CD14-positive monocyte (primary cell): ENCODE measurements at regions not wholly inside any gene's neighbourhood (a gene's known extent, or its start where the extent isn't known, plus 50 kb on each side); places are given as distances from the start of the nearest gene placed in this dataset.

Experiments used
- DNase-seq, 3 donors: peaks; one replicate each; pipeline ENCODE4 v3.0.0-alpha.2; 2011 to 2022
- H2AFZ ChIP-seq: 2 replicates; pipeline ENCODE4 v1.6.0; 2012; ENCODE audit warnings: mild to moderate bottlenecking, low read depth, low read length, inconsistent platforms; ENCODE audit not compliant: insufficient read depth, poor library complexity, severe bottlenecking
- H3K27ac ChIP-seq, 2 donors: 1 replicate in 1 of 2; 2 replicates in 1 of 2; pipeline ENCODE4 v1.5.1; 2012 to 2013; ENCODE audit warnings: low read length in 2 of 2, control low read depth in 1 of 2, inconsistent platforms in 1 of 2, low read depth in 1 of 2, mild to moderate bottlenecking in 1 of 2
- H3K27me3 ChIP-seq, 2 donors: one replicate each; pipeline versions ENCODE4 v1.6.0 to v1.6.1; 2011 to 2013; ENCODE audit warnings: low read length in 2 of 2; ENCODE audit not compliant: control insufficient read depth in 2 of 2, insufficient read depth in 2 of 2
- H3K36me3 ChIP-seq, 2 donors: replicated peaks in 1 of 2; 1 replicate in 1 of 2; 2 replicates in 1 of 2; pipeline versions ENCODE4 v1.5.1 to v1.6.1; 2012 to 2013; ENCODE audit warnings: low read length in 2 of 2, control low read depth in 1 of 2, inconsistent platforms in 1 of 2, mild to moderate bottlenecking in 1 of 2; ENCODE audit not compliant: insufficient read depth in 2 of 2, control insufficient read depth in 1 of 2
- H3K4me1 ChIP-seq, 2 donors: 1 replicate in 1 of 2; 2 replicates in 1 of 2; pipeline versions ENCODE4 v1.5.1 to v1.6.1; 2012 to 2013; ENCODE audit warnings: low read length in 2 of 2, control low read depth in 1 of 2, inconsistent platforms in 1 of 2, mild to moderate bottlenecking in 1 of 2, moderate library complexity in 1 of 2; ENCODE audit not compliant: insufficient read depth in 2 of 2, control insufficient read depth in 1 of 2
- H3K4me2 ChIP-seq: replicated peaks from 2 replicates; pipeline ENCODE3; 2012; ENCODE audit warnings: low read length, moderate library complexity, mild to moderate bottlenecking; ENCODE audit not compliant: poor library complexity, severe bottlenecking; ENCODE audit errors: extremely low read depth
- H3K4me3 ChIP-seq, 3 experiments: fragments of 200-600 bp in 1 of 3; sonication (generic) in 1 of 3; replicated peaks in 1 of 3; 1 replicate in 2 of 3; 2 replicates in 1 of 3; pipeline ENCODE4 v1.5.1; 2011 to 2013; ENCODE audit warnings: low read length in 3 of 3, mild to moderate bottlenecking in 3 of 3, control low read depth in 2 of 3, low read depth in 2 of 3, inconsistent platforms in 1 of 3, moderate library complexity in 1 of 3
- H3K79me2 ChIP-seq: 2 replicates; pipeline ENCODE4 v1.6.0; 2012; ENCODE audit warnings: mild to moderate bottlenecking, control low read depth, inconsistent platforms, low read length, moderate library complexity; ENCODE audit not compliant: insufficient read depth
- H3K9ac ChIP-seq: 2 replicates; pipeline ENCODE4 v1.6.0; 2017; ENCODE audit warnings: low read length, mild to moderate bottlenecking; ENCODE audit not compliant: insufficient read depth, poor library complexity, severe bottlenecking
- H3K9me3 ChIP-seq, 2 donors: replicated peaks in 1 of 2; 1 replicate in 1 of 2; 2 replicates in 1 of 2; pipeline versions ENCODE4 v1.5.1 to v1.6.1; 2012 to 2013; ENCODE audit warnings: low read length in 2 of 2, control low read depth in 1 of 2; ENCODE audit not compliant: control insufficient read depth in 1 of 2, insufficient read depth in 1 of 2
- H4K20me1 ChIP-seq: 2 replicates; pipeline ENCODE4 v1.6.0; 2012; ENCODE audit warnings: mild to moderate bottlenecking, low read length, control low read depth, moderate library complexity; ENCODE audit not compliant: insufficient read depth
- H3K27ac Mint-ChIP-seq, 7 donors: one replicate each; pipeline ENCODE4 v1.8.0; 2020; ENCODE audit warnings: mild to moderate bottlenecking in 7 of 7, mixed read lengths in 7 of 7, moderate library complexity in 6 of 7, inconsistent platforms in 2 of 7
- H3K27me3 Mint-ChIP-seq, 3 donors: one replicate each; pipeline ENCODE4 v1.8.0; 2021 to 2022; ENCODE audit warnings: low read depth in 3 of 3, mild to moderate bottlenecking in 3 of 3, mixed read lengths in 3 of 3, moderate library complexity in 3 of 3, inconsistent platforms in 1 of 3
- H3K36me3 Mint-ChIP-seq, 2 donors: one replicate each; pipeline ENCODE4 v1.8.0; 2020; ENCODE audit warnings: mixed read lengths in 2 of 2, inconsistent platforms in 1 of 2, mild to moderate bottlenecking in 1 of 2
- H3K4me1 Mint-ChIP-seq: one replicate; pipeline ENCODE4 v1.8.0; 2020; ENCODE audit warnings: mild to moderate bottlenecking, mixed read lengths
- H3K4me3 Mint-ChIP-seq, 2 donors: one replicate each; pipeline ENCODE4 v1.8.0; 2020; ENCODE audit warnings: mild to moderate bottlenecking in 2 of 2, mixed read lengths in 2 of 2, moderate library complexity in 1 of 2
- H3K9me3 Mint-ChIP-seq, 7 donors: one replicate each; pipeline ENCODE4 v1.8.0; 2020 to 2022; ENCODE audit warnings: mixed read lengths in 7 of 7, mild to moderate bottlenecking in 6 of 7, moderate library complexity in 6 of 7, inconsistent platforms in 2 of 7
- CTCF ChIP-seq: fragments of 200-600 bp; IDR thresholded peaks from one replicate; pipeline ENCODE4 v1.8.0; 2022; ENCODE audit warnings: antibody characterized with exemption, mild to moderate bottlenecking
- WGBS: methylation state at CpG from one replicate; pipeline ENCODE4 v1.1.5; 2013; ENCODE audit warnings: missing lambda C conversion rate; ENCODE audit not compliant: insufficient coverage; 5-methylcytosine and 5-hydroxymethylcytosine counted together
- intact Hi-C, 2 donors: fragments of 100-400 bp; cut with micrococcal nuclease; formaldehyde crosslinking; loops; one replicate each; pipeline versions ENCODE4 v1.15.0 to v1.15.1; 2023

DNA sequence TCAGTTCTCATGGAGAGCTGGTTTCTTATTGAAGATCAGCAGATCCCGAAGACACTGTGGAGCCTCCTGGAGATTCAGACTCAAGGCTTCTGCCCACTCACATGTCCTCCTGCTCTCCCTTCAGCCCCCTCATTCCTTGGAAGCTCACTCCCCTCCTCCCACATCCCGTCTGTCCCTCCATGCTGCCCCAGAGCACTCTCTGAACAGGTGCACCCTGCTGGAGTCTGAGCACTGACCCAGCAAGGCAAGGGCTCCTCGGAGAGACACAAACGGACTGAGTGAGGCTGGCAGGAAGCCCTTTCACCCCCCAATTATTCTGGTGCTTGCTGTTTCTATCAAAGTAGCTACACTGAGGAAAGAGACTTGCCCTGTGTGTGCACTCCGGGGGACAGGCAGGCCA, 374.0 kb downstream of the UQCRFS1 start:
- no peaks in the 10 kb centered on the region for H3K27me3 ChIP-seq
- no peaks in the 10 kb centered on the region for H3K9me3 ChIP-seq
- no peak for DNase-seq
- H3K4me2 ChIP-seq: no peak overlapping the region
- H3K4me3 Mint-ChIP-seq: no peak overlapping the region
- WGBS: 53% methylated on average over 5 of the region's 5 CpGs
- H2AFZ ChIP-seq: no peak overlapping the region
- no peak overlapping the region for H3K27ac ChIP-seq
- H3K36me3 Mint-ChIP-seq: no peaks in the 10 kb centered on the region
- no peaks in the 10 kb centered on the region for H4K20me1 ChIP-seq
- no peak for TF ChIP-seq CTCF
- intact Hi-C loops: no loop called here
- H3K27me3 Mint-ChIP-seq: peaks cover 0 to 3% (median 0%) of the 10 kb centered on the region in 3 donors
- no peak overlapping the region for H3K9ac ChIP-seq
- H3K4me3 ChIP-seq: no peak overlapping the region
- no peaks in the 10 kb centered on the region for H3K4me1 ChIP-seq
- H3K9me3 Mint-ChIP-seq: peaks cover 0 to 1% (median 0%) of the 10 kb centered on the region in 7 donors
- H3K4me1 Mint-ChIP-seq: no peaks in the 10 kb centered on the region
- no peaks in the 10 kb centered on the region for H3K36me3 ChIP-seq
- no peaks in the 10 kb centered on the region for H3K79me2 ChIP-seq
- H3K27ac Mint-ChIP-seq: no peak overlapping the region

GRCh38 chr19:28836421-28836820, 376.5 kb downstream of the UQCRFS1 start:
- no peaks in the 10 kb centered on the region for H3K9me3 ChIP-seq
- WGBS: 97% methylated on average over 5 of the region's 7 CpGs

More at GRCh38 chr19:28836421-28836820, 376.5 kb downstream of the UQCRFS1 start:
- Mint-ChIP-seq H3K36me3 (no peaks in the 10 kb centered on the region), H3K9me3 (peaks cover 0 to 4% (median 0%) of the 10 kb centered on the region in 7 donors), H3K27me3 (peaks cover 0 to 1% (median 0%) of the 10 kb centered on the region in 3 donors), H3K27ac (no peak overlapping the region), H3K4me1 (no peaks in the 10 kb centered on the region), H3K4me3 (no peak overlapping the region)
- no peak for TF ChIP-seq CTCF
- H3K36me3 ChIP-seq: no peaks in the 10 kb centered on the region
- no peaks in the 10 kb centered on the region for H3K27me3 ChIP-seq
- no peak overlapping the region for H3K9ac ChIP-seq
- no peaks in the 10 kb centered on the region for H3K4me1 ChIP-seq
- no peak overlapping the region for H3K27ac ChIP-seq
- no peaks in the 10 kb centered on the region for H3K79me2 ChIP-seq
- H3K4me2 ChIP-seq: no peak overlapping the region
- no peak overlapping the region for H3K4me3 ChIP-seq
- DNase-seq: no peak
- intact Hi-C loops: no loop called here
- no peak overlapping the region for H2AFZ ChIP-seq
- H4K20me1 ChIP-seq: no peaks in the 10 kb centered on the region
